A549 (cell line): ENCODE measurements at regions not wholly inside any gene's neighbourhood (a gene's known extent, or its start where the extent isn't known, plus 50 kb on each side); places are given as distances from the start of the nearest gene placed in this dataset.

Source experiments
- ATAC-seq, 2 experiments: fragments of 200-7000 bp in 1 of 2; fragments of >200 bp in 1 of 2; cut with Nextera tagmentation in 1 of 2; cut with Tn5 transposase in 1 of 2; 3 replicates each; pipeline versions ENCODE4 v1.8.0 to v1.9.1; 2018 to 2020; ENCODE audit warnings: mild to moderate bottlenecking in 1 of 2, moderate library complexity in 1 of 2
- CTCF ChIA-PET: fragments of 300-600 bp; sonication (Branson Sonifier 250); formaldehyde crosslinking; extraction: SDS; loops from one replicate; lab custom pipeline; 2021; ENCODE audit warnings: antibody characterized with exemption, inconsistent platforms; lab: Yijun Ruan, JAX
- POLR2A ChIA-PET: fragments of 350-600 bp; formaldehyde crosslinking; extraction: SDS; loops from one replicate; lab custom pipeline; 2021; ENCODE audit warnings: antibody characterized with exemption, inconsistent platforms; lab: Yijun Ruan, JAX
- DNase-seq, 2 experiments: peaks; one replicate each; pipeline versions ENCODE4 v3.0.0 to v3.0.0-alpha.2; 2011 to 2016; ENCODE audit warnings: low read depth in 1 of 2, low spot score in 1 of 2
- FAIRE-seq: peaks from 2 replicates; lab custom pipeline; 2011; peaks lifted over from hg19 to GRCh38; lab: Jason Lieb, UNC
- H3K27ac ChIP-seq, 2 experiments: fragments of >200 bp; sonication (Bioruptor Twin); formaldehyde crosslinking; 3 replicates each; pipeline ENCODE4 v1.5.1; 2016 to 2017
- H3K4me1 ChIP-seq: fragments of >200 bp; sonication (Bioruptor Twin); formaldehyde crosslinking; 3 replicates; pipeline ENCODE4 v1.6.1; 2016
- H3K4me2 ChIP-seq: fragments of >200 bp; sonication (Bioruptor Twin); formaldehyde crosslinking; 3 replicates; pipeline ENCODE4 v1.6.1; 2016
- H3K4me3 ChIP-seq: fragments of >200 bp; sonication (Bioruptor Twin); formaldehyde crosslinking; 3 replicates; pipeline ENCODE4 v1.5.1; 2016
- H3K9me3 ChIP-seq: fragments of >200 bp; sonication (Bioruptor Twin); formaldehyde crosslinking; 3 replicates; pipeline ENCODE4 v1.6.1; 2016
- BHLHE40 ChIP-seq: IDR thresholded peaks from 2 replicates; pipeline ENCODE4 v1.6.1; 2012; ENCODE audit warnings: low read depth, low read length, inconsistent platforms
- CBX2 ChIP-seq: fragments of 200-600 bp; sonication (generic); IDR thresholded peaks from 2 replicates; pipeline ENCODE4 v1.6.1; 2016; ENCODE audit warnings: low read depth, mild to moderate bottlenecking, borderline replicate concordance
- CEBPB ChIP-seq, 2 experiments: fragments of >200 bp in 1 of 2; sonication (Bioruptor Twin) in 1 of 2; formaldehyde crosslinking in 1 of 2; IDR thresholded peaks; 2 replicates each; pipeline ENCODE4 v1.6.1; 2012 to 2016
- CHD4 ChIP-seq: fragments of 200-600 bp; sonication (generic); IDR thresholded peaks from 2 replicates; pipeline ENCODE4 v1.6.1; 2016; ENCODE audit warnings: antibody characterized with exemption, mild to moderate bottlenecking, borderline replicate concordance
- EHMT2 ChIP-seq: fragments of 200-600 bp; sonication (generic); IDR thresholded peaks from 2 replicates; pipeline ENCODE4 v1.6.1; 2016; ENCODE audit warnings: antibody characterized with exemption, low read depth, mild to moderate bottlenecking, moderate library complexity
- FOSB ChIP-seq: fragments of 250-450 bp; sonication (Bioruptor Pico); IDR thresholded peaks from 2 replicates; pipeline ENCODE4 v1.5.0; 2020; ENCODE audit warnings: mild to moderate bottlenecking, moderate library complexity
- FOSL2 ChIP-seq, 2 experiments: fragments of 450-650 bp in 1 of 2; fragments of >200 bp in 1 of 2; sonication (Bioruptor Twin) in 1 of 2; formaldehyde crosslinking; IDR thresholded peaks; 2 replicates each; pipeline versions ENCODE4 v1.5.0 to v1.6.1; 2016 to 2020; ENCODE audit warnings: mild to moderate bottlenecking in 1 of 2, moderate library complexity in 1 of 2
- HEYL ChIP-seq: fragments of 250-450 bp; sonication (Bioruptor Pico); IDR thresholded peaks from 2 replicates; pipeline ENCODE4 v1.8.0; 2021; ENCODE audit warnings: mild to moderate bottlenecking, moderate library complexity
- KDM1A ChIP-seq: fragments of 200-600 bp; sonication (generic); IDR thresholded peaks from 2 replicates; pipeline ENCODE4 v1.6.1; 2016; ENCODE audit warnings: low read depth, mild to moderate bottlenecking
- KDM5A ChIP-seq: fragments of 200-600 bp; sonication (generic); IDR thresholded peaks from 2 replicates; pipeline ENCODE4 v1.6.1; 2016; ENCODE audit warnings: antibody characterized with exemption, mild to moderate bottlenecking
- NFE2L2 ChIP-seq: fragments of 150-350 bp; conservative IDR thresholded peaks from 2 replicates; pipeline ENCODE4 v1.6.1; 2014; ENCODE audit warnings: low read length
- PBX3 ChIP-seq: IDR thresholded peaks from 2 replicates; pipeline ENCODE4 v1.6.1; 2012
- RNF2 ChIP-seq: fragments of 200-600 bp; sonication (generic); IDR thresholded peaks from 2 replicates; pipeline ENCODE4 v1.6.1; 2016; ENCODE audit warnings: low read depth, mild to moderate bottlenecking, antibody characterized with exemption, moderate library complexity, borderline replicate concordance
- TP53 ChIP-seq: fragments of 250-450 bp; sonication (Bioruptor Pico); IDR thresholded peaks from 2 replicates; pipeline ENCODE4 v1.5.0; 2021; ENCODE audit warnings: mild to moderate bottlenecking, moderate library complexity
- ZSCAN20 ChIP-seq: fragments of 250-450 bp; sonication (Bioruptor Pico); IDR thresholded peaks from 2 replicates; pipeline ENCODE4 v1.8.0; 2022; ENCODE audit warnings: mild to moderate bottlenecking, moderate library complexity
- WGBS: methylation state at CpG from one replicate; pipeline ENCODE4 v1.1.6; 2017; ENCODE audit errors: missing lambda C conversion rate; 5-methylcytosine and 5-hydroxymethylcytosine counted together
- TF ChIP-seq, protein P1 (sequence below): fragments of 200-600 bp; sonication (generic); IDR thresholded peaks from 2 replicates; pipeline ENCODE4 v1.6.1; 2016; ENCODE audit warnings: antibody characterized with exemption, mild to moderate bottlenecking, moderate library complexity

- POLR2A ChIA-PET = no interaction called here
- Histone ChIP-seq H3K9me3 (no peaks in the 10 kb centered on the region), H3K27ac (no peak overlapping the region), H3K4me2 (no peak overlapping the region), H3K4me1 (no peaks in the 10 kb centered on the region), H3K4me3 (no peak overlapping the region)
- DNase-seq (no peak), FAIRE-seq (no peak), ATAC-seq (no peak)
- TF ChIP-seq BHLHE40 (no peak), CBX2 (no peak)
- WGBS = 55% methylated on average over 3 of the region's 3 CpGs
- CTCF ChIA-PET = no interaction called here
Observed at GRCh38 chr5:54691656-54692055, 174.1 kb downstream of the SNX18 start.

DNA sequence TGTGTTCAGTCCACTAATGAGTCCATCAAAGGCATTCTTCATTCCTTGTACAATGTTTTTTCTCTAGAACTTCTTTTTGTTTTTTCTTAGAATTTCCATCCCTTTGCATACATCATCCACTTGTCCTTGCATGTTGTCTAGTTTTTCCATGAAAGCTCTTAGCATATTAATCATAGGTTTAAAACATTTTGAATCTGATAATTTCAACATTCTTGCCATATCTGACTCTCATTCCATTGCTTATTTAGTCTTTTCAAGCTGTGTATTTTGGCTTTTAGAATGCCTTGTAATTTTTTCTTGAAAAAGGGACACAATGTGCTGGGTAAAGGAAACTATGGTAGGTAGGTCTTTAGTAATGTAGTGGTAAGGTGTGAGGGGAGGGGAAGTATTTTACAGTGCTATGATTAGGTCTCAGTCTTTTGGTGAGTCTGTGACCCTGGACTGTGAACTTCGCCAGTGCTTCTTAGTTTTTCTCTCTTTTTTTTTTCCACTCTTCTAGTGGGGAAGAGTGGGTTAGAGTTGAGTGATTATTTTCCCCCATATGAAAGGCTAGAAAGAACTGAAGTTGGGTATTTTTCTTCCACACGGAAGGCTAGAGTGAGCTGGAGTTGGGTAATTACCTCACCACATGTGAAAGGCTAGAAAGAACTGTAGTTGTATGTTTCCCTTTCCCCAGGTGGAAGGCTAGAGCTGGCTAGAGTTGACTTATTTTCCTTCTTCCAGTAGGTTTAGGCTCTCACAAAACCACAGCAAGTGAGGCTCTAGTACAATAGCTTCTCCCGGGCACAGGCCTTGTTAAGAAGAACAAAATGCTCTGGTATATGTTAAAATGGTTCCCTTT, 172.1 kb downstream of the SNX18 start:
- CTCF ChIA-PET = interaction anchor here (0.7 kb wide), 1 partner anchor 160 kb away, joined by 3 read pairs; no protein-coding TSS in a partner anchor
- DNase-seq = no peak
- H3K4me2 ChIP-seq = no peak overlapping the region

GRCh38 chr5:54680998-54681397, 163.4 kb downstream of the SNX18 start:
- FAIRE-seq = no peak
- Histone ChIP-seq H3K4me2 (no peak overlapping the region), H3K4me3 (no peak overlapping the region), H3K27ac (no peak overlapping the region), H3K4me1 (no peaks in the 10 kb centered on the region), H3K9me3 (no peaks in the 10 kb centered on the region)
- ChIA-PET CTCF (no interaction called here), POLR2A (no interaction called here)
- no peak for ATAC-seq
- 50% methylated on average over 5 of the region's 5 CpGs for WGBS
- TF ChIP-seq, protein P1, sequence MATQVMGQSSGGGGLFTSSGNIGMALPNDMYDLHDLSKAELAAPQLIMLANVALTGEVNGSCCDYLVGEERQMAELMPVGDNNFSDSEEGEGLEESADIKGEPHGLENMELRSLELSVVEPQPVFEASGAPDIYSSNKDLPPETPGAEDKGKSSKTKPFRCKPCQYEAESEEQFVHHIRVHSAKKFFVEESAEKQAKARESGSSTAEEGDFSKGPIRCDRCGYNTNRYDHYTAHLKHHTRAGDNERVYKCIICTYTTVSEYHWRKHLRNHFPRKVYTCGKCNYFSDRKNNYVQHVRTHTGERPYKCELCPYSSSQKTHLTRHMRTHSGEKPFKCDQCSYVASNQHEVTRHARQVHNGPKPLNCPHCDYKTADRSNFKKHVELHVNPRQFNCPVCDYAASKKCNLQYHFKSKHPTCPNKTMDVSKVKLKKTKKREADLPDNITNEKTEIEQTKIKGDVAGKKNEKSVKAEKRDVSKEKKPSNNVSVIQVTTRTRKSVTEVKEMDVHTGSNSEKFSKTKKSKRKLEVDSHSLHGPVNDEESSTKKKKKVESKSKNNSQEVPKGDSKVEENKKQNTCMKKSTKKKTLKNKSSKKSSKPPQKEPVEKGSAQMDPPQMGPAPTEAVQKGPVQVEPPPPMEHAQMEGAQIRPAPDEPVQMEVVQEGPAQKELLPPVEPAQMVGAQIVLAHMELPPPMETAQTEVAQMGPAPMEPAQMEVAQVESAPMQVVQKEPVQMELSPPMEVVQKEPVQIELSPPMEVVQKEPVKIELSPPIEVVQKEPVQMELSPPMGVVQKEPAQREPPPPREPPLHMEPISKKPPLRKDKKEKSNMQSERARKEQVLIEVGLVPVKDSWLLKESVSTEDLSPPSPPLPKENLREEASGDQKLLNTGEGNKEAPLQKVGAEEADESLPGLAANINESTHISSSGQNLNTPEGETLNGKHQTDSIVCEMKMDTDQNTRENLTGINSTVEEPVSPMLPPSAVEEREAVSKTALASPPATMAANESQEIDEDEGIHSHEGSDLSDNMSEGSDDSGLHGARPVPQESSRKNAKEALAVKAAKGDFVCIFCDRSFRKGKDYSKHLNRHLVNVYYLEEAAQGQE = no peak
- DNase-seq = no peak

More for the DNA sequence above, 172.1 kb downstream of the SNX18 start:
- Histone ChIP-seq H3K4me3 (no peak overlapping the region), H3K4me1 (no peaks in the 10 kb centered on the region), H3K27ac (no peak overlapping the region), H3K9me3 (no peaks in the 10 kb centered on the region)
- TF ChIP-seq PBX3 (no peak), KDM5A (no peak), FOSB (CRISPR knock-in tag) (no peak), FOSL2 (IDR thresholded peaks at IDR 0.05) (no peak), FOSL2 (CRISPR knock-in tag; IDR thresholded peaks at IDR 0.05) (no peak), EHMT2 (no peak), HEYL (CRISPR knock-in tag) (no peak), ZSCAN20 (CRISPR knock-in tag) (no peak), KDM1A (no peak), TP53 (CRISPR knock-in tag) (no peak), CHD4 (no peak), NFE2L2 (no peak), CEBPB (IDR thresholded peaks at IDR 0.05) (no peak), RNF2 (no peak)
- TF ChIP-seq, protein P1 = no peak
- ATAC-seq (no peak), FAIRE-seq (no peak)
- POLR2A ChIA-PET = no interaction called here
- 41% methylated on average over 3 of the region's 3 CpGs for WGBS
